WERI-Rb-1 (cell line): ENCODE measurements at regions not wholly inside any gene's neighbourhood (a gene's known extent, or its start where the extent isn't known, plus 50 kb on each side); places are given as distances from the start of the nearest gene placed in this dataset.

Experiments
- DNase-seq: peaks from one replicate; pipeline ENCODE4 v3.0.0-alpha.2; 2020
- H3K27ac ChIP-seq: fragments of 250-450 bp; sonication (Bioruptor Pico); 2 replicates; pipeline ENCODE4 v1.5.1; 2020; ENCODE audit warnings: mild to moderate bottlenecking, moderate library complexity
- H3K27me3 ChIP-seq: fragments of 250-450 bp; sonication (Bioruptor Pico); 2 replicates; pipeline ENCODE4 v1.5.1; 2021; ENCODE audit warnings: mild to moderate bottlenecking, low read depth, moderate library complexity; ENCODE audit not compliant: insufficient read depth, severe bottlenecking
- H3K36me3 ChIP-seq: fragments of 250-450 bp; sonication (Bioruptor Pico); 2 replicates; pipeline ENCODE4 v1.5.1; 2020; ENCODE audit warnings: mild to moderate bottlenecking, moderate library complexity
- H3K4me3 ChIP-seq: 2 replicates; pipeline ENCODE4 v1.5.1; 2011; ENCODE audit warnings: low read depth, mild to moderate bottlenecking, control low read depth, low read length
- H3K9me3 ChIP-seq: fragments of 250-450 bp; sonication (Bioruptor Pico); 2 replicates; pipeline ENCODE4 v1.5.1; 2021; ENCODE audit warnings: mild to moderate bottlenecking, moderate library complexity; ENCODE audit not compliant: severe bottlenecking
- CTCF ChIP-seq: IDR thresholded peaks from 2 replicates; pipeline ENCODE4 v1.5.1; 2011; ENCODE audit warnings: low read depth, mild to moderate bottlenecking, control low read depth, inconsistent platforms, low read length

GRCh38 chr5:107320846-107321245, 349.9 kb downstream of the EFNA5 start:
- DNase-seq, result no peak
- H3K36me3 ChIP-seq, result no peaks in the 10 kb centered on the region
- H3K27me3 ChIP-seq, result no peaks in the 10 kb centered on the region
- H3K4me3 ChIP-seq, result no peak overlapping the region
- H3K9me3 ChIP-seq, result no peaks in the 10 kb centered on the region
- no peak overlapping the region for H3K27ac ChIP-seq
- TF ChIP-seq CTCF, result no peak

GRCh38 chr5:107320376-107320775, 350.4 kb downstream of the EFNA5 start:
- no peak overlapping the region for H3K27ac ChIP-seq
- DNase-seq, result no peak
- no peak for TF ChIP-seq CTCF
- H3K4me3 ChIP-seq, result no peak overlapping the region
- no peaks in the 10 kb centered on the region for H3K36me3 ChIP-seq
- H3K27me3 ChIP-seq, result no peaks in the 10 kb centered on the region
- H3K9me3 ChIP-seq, result no peaks in the 10 kb centered on the region

GRCh38 chr5:107319901-107320300, 350.8 kb downstream of the EFNA5 start:
- Histone ChIP-seq H3K9me3 (no peaks in the 10 kb centered on the region), H3K4me3 (no peak overlapping the region), H3K27me3 (no peaks in the 10 kb centered on the region), H3K27ac (no peak overlapping the region), H3K36me3 (no peaks in the 10 kb centered on the region)
- TF ChIP-seq CTCF, result no peak
- no peak for DNase-seq

- no peaks in the 10 kb centered on the region for H3K36me3 ChIP-seq
- H3K9me3 ChIP-seq, result no peaks in the 10 kb centered on the region
- H3K4me3 ChIP-seq, result no peak overlapping the region
- no peaks in the 10 kb centered on the region for H3K27me3 ChIP-seq
- no peak for DNase-seq
- no peak overlapping the region for H3K27ac ChIP-seq
- TF ChIP-seq CTCF, result no peak
Measured at GRCh38 chr5:107314330-107314729, 356.4 kb downstream of the EFNA5 start.

- Histone ChIP-seq H3K4me3 (no peak overlapping the region), H3K27ac (no peak overlapping the region), H3K36me3 (no peaks in the 10 kb centered on the region), H3K27me3 (no peaks in the 10 kb centered on the region), H3K9me3 (no peaks in the 10 kb centered on the region)
- no peak for TF ChIP-seq CTCF
- no peak for DNase-seq
Measured at GRCh38 chr5:107313921-107314320, 356.8 kb downstream of the EFNA5 start.

GRCh38 chr5:107313098-107313497, 357.6 kb downstream of the EFNA5 start:
- Histone ChIP-seq H3K27me3 (no peaks in the 10 kb centered on the region), H3K36me3 (no peaks in the 10 kb centered on the region), H3K9me3 (no peaks in the 10 kb centered on the region), H3K4me3 (no peak overlapping the region), H3K27ac (no peak overlapping the region)
- TF ChIP-seq CTCF, result no peak
- no peak for DNase-seq
